SK-N-SH treated with all-trans-retinoic acid at 6 μM for 48 hours (cell line): ENCODE measurements at regions not wholly inside any gene's neighbourhood (a gene's known extent, or its start where the extent isn't known, plus 50 kb on each side); places are given as distances from the start of the nearest gene placed in this dataset.

Experiments used
- ATAC-seq: fragments of 200-7000 bp; cut with Tn5 transposase; 3 replicates; pipeline ENCODE4 v1.9.1; 2020; ENCODE audit warnings: mild to moderate bottlenecking, moderate library complexity
- ARNTL ChIP-seq: fragments of 450-650 bp; formaldehyde crosslinking; IDR thresholded peaks from 2 replicates; pipeline ENCODE4 v1.5.0; 2020; ENCODE audit warnings: low read depth, mild to moderate bottlenecking, moderate library complexity, borderline replicate concordance
- BACH2 ChIP-seq: fragments of 250-450 bp; sonication (Bioruptor Pico); IDR thresholded peaks from 2 replicates; pipeline ENCODE4 v1.9.0; 2021; ENCODE audit warnings: mild to moderate bottlenecking, borderline replicate concordance
- CREB5 ChIP-seq: fragments of 250-450 bp; sonication (Bioruptor Pico); IDR thresholded peaks from 2 replicates; pipeline ENCODE4 v1.5.1; 2020; ENCODE audit warnings: low read depth, mild to moderate bottlenecking, moderate library complexity
- CSDC2 ChIP-seq: fragments of 250-450 bp; sonication (Bioruptor Pico); IDR thresholded peaks from 2 replicates; pipeline ENCODE4 v1.5.0; 2020; ENCODE audit warnings: mild to moderate bottlenecking, moderate library complexity
- CSRNP3 ChIP-seq: fragments of 250-450 bp; sonication (Bioruptor Pico); IDR thresholded peaks from 2 replicates; pipeline ENCODE4 v1.5.1; 2021; ENCODE audit warnings: mild to moderate bottlenecking, moderate library complexity
- GLIS3 ChIP-seq: fragments of 250-450 bp; sonication (Bioruptor Pico); IDR thresholded peaks from 2 replicates; pipeline ENCODE4 v1.5.0; 2020; ENCODE audit warnings: mild to moderate bottlenecking, moderate library complexity
- OSR1 ChIP-seq: fragments of 250-450 bp; sonication (Bioruptor Pico); IDR thresholded peaks from 2 replicates; pipeline ENCODE4 v1.8.0; 2022; ENCODE audit warnings: moderate library complexity, mild to moderate bottlenecking, inconsistent platforms
- PATZ1 ChIP-seq: fragments of 250-450 bp; sonication (Bioruptor Pico); IDR thresholded peaks from 2 replicates; pipeline ENCODE4 v1.8.0; 2020; ENCODE audit warnings: mild to moderate bottlenecking, moderate library complexity, borderline replicate concordance
- POU6F1 ChIP-seq: fragments of 250-450 bp; sonication (Bioruptor Pico); IDR thresholded peaks from 2 replicates; pipeline ENCODE4 v1.8.0; 2021; ENCODE audit warnings: low read depth, mild to moderate bottlenecking, moderate library complexity, borderline replicate concordance
- PPARA ChIP-seq: fragments of 250-450 bp; sonication (Bioruptor Pico); IDR thresholded peaks from 2 replicates; pipeline ENCODE4 v1.5.0; 2020; ENCODE audit warnings: mild to moderate bottlenecking, borderline replicate concordance
- RARB ChIP-seq: fragments of 250-450 bp; sonication (Bioruptor Pico); IDR thresholded peaks from 2 replicates; pipeline ENCODE4 v1.8.0; 2021; ENCODE audit warnings: mild to moderate bottlenecking, moderate library complexity
- SNAI2 ChIP-seq: fragments of 250-450 bp; sonication (Bioruptor Pico); IDR thresholded peaks from 2 replicates; pipeline ENCODE4 v1.5.0; 2020; ENCODE audit warnings: mild to moderate bottlenecking, moderate library complexity
- TCF4 ChIP-seq: fragments of 250-450 bp; sonication (Bioruptor Pico); IDR thresholded peaks from 2 replicates; pipeline ENCODE4 v1.8.0; 2021; ENCODE audit warnings: mild to moderate bottlenecking, moderate library complexity, borderline replicate concordance
- TOX ChIP-seq: fragments of 250-450 bp; sonication (Bioruptor Pico); IDR thresholded peaks from 2 replicates; pipeline ENCODE4 v1.8.0; 2021; ENCODE audit warnings: mild to moderate bottlenecking, moderate library complexity, borderline replicate concordance
- TSHZ2 ChIP-seq: fragments of 250-450 bp; sonication (Bioruptor Pico); IDR thresholded peaks from 2 replicates; pipeline ENCODE4 v1.5.0; 2020; ENCODE audit warnings: mild to moderate bottlenecking, moderate library complexity
- ZC3H10 ChIP-seq: fragments of 250-450 bp; sonication (Bioruptor Pico); IDR thresholded peaks from 2 replicates; pipeline ENCODE4 v1.5.1; 2021; ENCODE audit warnings: mild to moderate bottlenecking, moderate library complexity
- ZFP3 ChIP-seq: fragments of 250-450 bp; sonication (Bioruptor Pico); IDR thresholded peaks from 2 replicates; pipeline ENCODE4 v1.5.0; 2020; ENCODE audit warnings: mild to moderate bottlenecking, moderate library complexity
- ZFP30 ChIP-seq: fragments of 450-650 bp; formaldehyde crosslinking; IDR thresholded peaks from 2 replicates; pipeline ENCODE4 v1.5.0; 2022; ENCODE audit warnings: mild to moderate bottlenecking, moderate library complexity
- ZNF565 ChIP-seq: fragments of 450-650 bp; formaldehyde crosslinking; conservative IDR thresholded peaks from 2 replicates; pipeline ENCODE4 v1.5.0; 2020; ENCODE audit warnings: low read depth, mild to moderate bottlenecking, moderate library complexity
- ZNF70 ChIP-seq: fragments of 450-650 bp; formaldehyde crosslinking; IDR thresholded peaks from 2 replicates; pipeline ENCODE4 v1.5.0; 2020; ENCODE audit warnings: mild to moderate bottlenecking, moderate library complexity
- ZNF8 ChIP-seq: fragments of 450-650 bp; formaldehyde crosslinking; IDR thresholded peaks from 2 replicates; pipeline ENCODE4 v1.5.0; 2020; ENCODE audit warnings: mild to moderate bottlenecking, moderate library complexity

- TF ChIP-seq PATZ1 (CRISPR knock-in tag) (no peak), CREB5 (CRISPR knock-in tag) (no peak), ZNF8 (CRISPR knock-in tag) (no peak), ZNF565 (CRISPR knock-in tag) (no peak), ZFP3 (no peak), PPARA (CRISPR knock-in tag) (no peak), BACH2 (no peak), ZFP30 (no peak), OSR1 (no peak), TCF4 (CRISPR knock-in tag) (no peak), ZNF70 (CRISPR knock-in tag) (no peak), CSDC2 (CRISPR knock-in tag) (no peak), TSHZ2 (CRISPR knock-in tag) (no peak), TOX (CRISPR knock-in tag) (no peak), CSRNP3 (CRISPR knock-in tag) (no peak), RARB (no peak), POU6F1 (CRISPR knock-in tag) (no peak), ARNTL (CRISPR knock-in tag) (no peak)
- no peak for ATAC-seq
These were observed 125.4 kb upstream of the PLCL2 start for GRCh38 chr3:16759227-16759903.

- no peak; the same call in 1 of the 3 replicates for ATAC-seq
- TF ChIP-seq PATZ1 (CRISPR knock-in tag) (no peak), ZFP3 (no peak), POU6F1 (CRISPR knock-in tag) (no peak), OSR1 (no peak), PPARA (CRISPR knock-in tag) (no peak), SNAI2 (CRISPR knock-in tag) (no peak), TSHZ2 (CRISPR knock-in tag) (no peak), ZFP30 (no peak), GLIS3 (CRISPR knock-in tag) (no peak), CREB5 (CRISPR knock-in tag) (no peak), CSDC2 (CRISPR knock-in tag) (no peak), RARB (no peak), ZNF565 (CRISPR knock-in tag) (no peak), ZC3H10 (no peak)
These were observed 123.2 kb upstream of the PLCL2 start for GRCh38 chr3:16761571-16761970.
